Fibroblast of skin of left biceps (primary cell): ENCODE measurements at regions not wholly inside any gene's neighbourhood (a gene's known extent, or its start where the extent isn't known, plus 50 kb on each side); places are given as distances from the start of the nearest gene placed in this dataset.
A peak's percentile ranks its signal among the peaks of the same experiment; 100 is the strongest.
"Not testable (repeated sequence)": the region's sequence is repeated elsewhere in the genome, so short reads cannot be mapped to it uniquely, and the experiment has no call there.

Experiments used
- DNase-seq, 2 experiments: peaks; one replicate each; pipeline ENCODE4 v3.0.0-alpha.2; 2013; ENCODE audit warnings: low read depth in 2 of 2

DNA sequence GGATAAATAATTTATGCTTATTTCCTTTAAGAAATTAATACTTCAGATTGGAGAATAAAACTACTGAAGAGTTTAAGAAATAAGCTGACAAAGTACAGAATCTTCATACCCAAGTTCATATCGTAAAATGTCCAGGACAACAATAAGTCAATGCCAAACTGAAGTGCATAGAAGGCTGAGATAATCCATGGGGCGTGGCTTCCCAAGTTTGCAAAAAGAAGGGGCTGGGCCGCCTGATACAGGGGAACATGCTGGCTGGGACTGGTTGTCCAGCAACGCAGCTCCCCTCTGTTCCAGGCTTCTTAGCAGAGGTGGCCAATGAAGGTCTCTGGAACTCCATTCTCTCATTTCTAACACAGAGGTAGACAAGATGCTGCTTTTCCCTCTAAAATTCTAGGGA, 189.5 kb upstream of the SPOPL start:
- DNase-seq: no peak

GRCh38 chr2:138315619-138316018, 186.0 kb upstream of the SPOPL start:
- not testable (repeated sequence) for DNase-seq

- DNase-seq: no peak
These were observed 182.0 kb upstream of the SPOPL start for GRCh38 chr2:138319616-138320015.

DNA sequence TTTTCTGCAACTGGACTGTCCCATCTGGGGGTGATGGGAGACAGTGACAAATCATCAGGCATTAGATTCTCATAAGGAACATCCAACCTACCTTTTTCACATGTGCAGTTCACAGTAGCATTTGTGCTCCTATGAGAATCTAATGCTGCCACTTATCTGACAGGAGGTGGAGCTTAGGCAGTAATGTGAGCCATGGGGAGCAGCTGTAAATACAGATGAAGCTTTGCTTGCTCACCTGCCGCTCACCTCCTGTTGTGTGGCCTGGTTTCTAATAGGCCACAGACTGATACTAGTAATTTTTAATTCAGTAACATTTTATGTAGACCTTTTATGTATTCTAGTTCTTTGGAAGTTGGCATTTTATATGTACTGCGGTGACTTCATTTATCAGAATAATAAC, 180.1 kb upstream of the SPOPL start:
- no peak for DNase-seq

DNA sequence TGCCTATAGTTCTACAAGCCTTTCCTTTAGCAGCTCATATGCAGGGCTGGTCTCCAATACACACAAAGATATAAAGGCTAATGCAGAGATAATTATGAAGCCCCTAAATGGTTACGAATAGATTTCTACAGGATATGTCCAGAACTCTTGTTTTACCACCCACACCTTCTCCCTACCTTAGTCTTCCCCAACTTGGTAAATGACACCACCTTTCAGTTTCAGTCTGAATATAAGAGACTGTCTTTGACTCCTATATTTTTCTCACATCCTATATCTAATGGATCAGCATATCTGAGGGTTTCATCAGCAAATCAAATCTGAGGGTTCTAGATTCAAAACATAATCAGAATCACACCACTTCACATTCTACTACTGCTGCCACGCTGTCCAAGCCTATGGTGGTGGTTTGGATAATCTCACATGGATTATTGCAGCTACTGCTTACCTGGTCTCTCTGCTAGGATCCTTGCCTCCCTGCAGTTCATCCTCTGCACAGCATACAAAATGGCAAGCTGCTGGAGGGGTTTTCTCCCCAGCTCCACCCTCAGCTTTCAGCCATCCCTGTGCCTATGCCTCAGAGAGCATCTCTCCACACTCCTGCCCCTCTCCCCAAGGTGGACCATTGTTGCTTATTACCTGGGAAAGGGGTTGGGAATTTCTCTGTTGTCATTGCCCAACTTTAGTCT, 178.0 kb upstream of the SPOPL start:
- no peak for DNase-seq

DNA sequence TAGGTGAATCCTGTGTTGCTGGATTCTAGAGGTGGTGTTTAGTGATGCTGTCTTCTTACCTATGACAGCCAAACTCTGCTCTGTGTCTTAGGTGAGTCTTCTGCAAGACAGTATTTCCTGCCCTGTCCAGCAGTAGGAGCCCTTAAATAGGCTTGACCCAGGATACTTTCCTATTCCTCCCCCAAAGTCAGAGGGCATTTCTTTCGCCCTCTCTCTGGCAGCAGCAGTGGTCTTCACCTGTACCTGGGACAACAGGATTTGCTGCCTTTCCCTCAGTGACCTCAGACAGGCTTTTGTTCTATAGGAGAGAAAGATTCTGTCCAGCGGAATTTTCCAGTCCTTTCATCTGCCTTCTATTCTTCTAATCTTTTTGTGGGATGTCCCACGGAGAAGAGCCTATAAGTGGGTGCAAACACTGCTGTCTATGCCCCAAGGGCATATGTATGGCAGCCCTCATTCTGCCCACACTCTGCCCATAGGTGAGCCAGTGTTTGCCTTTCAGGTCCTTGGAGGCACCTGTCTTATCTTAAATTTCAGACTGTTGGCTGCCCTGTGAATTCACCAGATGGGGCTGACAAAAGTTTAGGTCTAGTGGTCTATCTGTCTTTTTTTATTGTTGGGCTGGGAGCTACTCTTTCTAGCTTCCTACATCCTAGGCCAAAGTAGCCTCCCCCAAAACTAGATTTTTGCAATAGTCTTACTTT, 177.3 kb upstream of the SPOPL start:
- no peak for DNase-seq

- DNase-seq: no peak
These were observed 173.6 kb upstream of the SPOPL start for GRCh38 chr2:138327967-138328366.

- no peak for DNase-seq
These were observed 172.4 kb upstream of the SPOPL start for GRCh38 chr2:138329162-138329561.

DNA sequence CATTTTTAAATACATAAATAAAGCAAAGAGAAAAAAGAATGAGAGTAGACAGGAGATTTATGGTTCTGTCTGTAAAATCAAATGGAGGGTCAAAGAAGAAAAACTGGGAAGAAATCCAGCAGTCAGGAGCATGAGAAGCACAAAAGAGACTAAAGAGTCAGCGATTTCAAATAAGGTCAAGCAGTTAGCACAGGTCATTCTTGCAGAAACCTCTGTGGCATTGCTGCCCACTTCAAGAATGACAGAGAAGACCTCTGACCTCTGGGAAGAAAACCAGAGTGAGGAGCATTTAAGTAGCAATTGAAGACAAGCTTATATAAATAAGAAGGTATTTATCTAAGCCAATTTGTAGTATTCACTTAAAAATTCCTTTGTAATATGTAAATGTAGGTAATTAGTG, 172.0 kb upstream of the SPOPL start:
- DNase-seq: no peak

DNA sequence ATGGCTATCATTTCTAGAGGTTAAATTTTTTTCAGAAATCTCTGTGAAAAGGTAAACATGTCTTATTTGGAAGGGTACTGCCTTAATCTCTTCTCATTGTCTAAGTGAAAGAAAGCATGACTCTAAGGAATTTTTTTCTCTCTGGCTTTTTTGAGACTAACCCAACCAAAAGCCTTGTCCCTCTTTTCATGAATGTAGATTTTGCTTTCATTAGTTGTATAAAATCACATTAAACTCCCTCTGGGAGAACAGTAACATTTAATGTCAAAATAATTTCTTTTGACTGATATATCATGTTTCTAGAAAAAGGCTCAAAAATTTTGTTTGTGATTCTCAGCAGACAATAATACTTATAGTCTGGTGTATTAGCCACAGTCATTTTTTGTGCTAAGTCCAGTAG, 168.4 kb upstream of the SPOPL start:
- DNase-seq: no peak

DNA sequence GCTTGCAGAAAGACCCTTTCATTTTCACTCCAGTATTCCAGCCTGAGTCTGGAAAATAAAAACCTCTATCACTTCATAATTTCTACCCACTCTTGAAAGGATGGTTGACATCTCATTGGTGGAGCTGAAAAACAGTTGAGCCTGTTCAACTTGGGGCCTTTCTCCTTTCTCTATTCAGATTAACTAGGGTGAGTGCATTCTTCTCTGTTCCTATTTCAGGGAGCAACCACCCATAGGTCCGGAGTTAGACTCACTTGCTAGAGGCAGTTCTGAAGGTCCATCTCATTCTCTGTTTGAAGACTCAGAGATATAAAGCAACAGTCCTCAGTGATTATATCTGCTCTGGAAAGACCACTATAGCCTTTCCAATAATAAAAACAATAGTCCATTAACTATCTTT, 167.9 kb upstream of the SPOPL start:
- DNase-seq: no peak

- no peak for DNase-seq
These were observed 167.2 kb upstream of the SPOPL start for GRCh38 chr2:138334323-138334722.

- DNase-seq: no peak
These were observed 166.5 kb upstream of the SPOPL start for GRCh38 chr2:138335036-138335435.

DNA sequence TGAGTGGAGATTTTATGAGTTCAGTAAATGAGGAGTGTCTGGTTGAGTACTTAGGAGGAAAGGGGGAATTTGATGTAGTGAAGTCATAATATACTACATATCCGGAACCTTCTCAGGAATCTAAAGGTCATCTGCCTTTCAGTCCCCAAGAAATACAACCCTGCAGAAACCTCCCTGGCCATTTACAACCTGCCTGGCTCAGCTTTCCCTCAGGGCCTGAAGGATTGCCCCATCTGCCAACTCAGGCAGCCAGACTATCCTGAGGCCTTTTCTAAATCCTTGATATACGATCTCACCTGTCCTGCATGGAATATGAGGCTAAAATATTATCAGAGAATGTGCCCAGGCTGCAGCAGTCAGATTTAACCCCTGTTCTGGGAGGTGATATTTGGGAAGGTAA, 165.4 kb upstream of the SPOPL start:
- DNase-seq: no peak

GRCh38 chr2:138355244-138355643, 146.3 kb upstream of the SPOPL start:
- no peak for DNase-seq

DNA sequence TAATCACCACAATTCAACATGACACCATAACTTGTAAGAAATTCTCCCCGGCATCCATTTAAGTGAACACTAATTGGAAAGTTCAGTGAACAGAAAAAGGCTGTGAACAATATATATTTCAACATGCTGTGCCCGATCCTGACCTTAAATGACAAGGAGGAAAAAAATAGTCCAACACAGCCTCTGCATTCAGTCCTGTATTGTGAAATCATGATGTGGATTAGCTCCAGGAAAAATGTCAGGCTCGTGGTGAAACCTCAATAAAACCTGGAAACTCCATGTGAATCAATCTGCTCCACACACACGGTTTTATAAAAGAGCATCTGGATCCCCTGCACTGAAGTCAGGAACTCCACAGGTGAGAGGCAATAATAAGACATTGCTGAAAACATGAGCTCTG, 145.4 kb upstream of the SPOPL start:
- DNase-seq: peak; percentile 51 to 62

- DNase-seq: no peak
These were observed 142.0 kb upstream of the SPOPL start for GRCh38 chr2:138359532-138359931.

DNA sequence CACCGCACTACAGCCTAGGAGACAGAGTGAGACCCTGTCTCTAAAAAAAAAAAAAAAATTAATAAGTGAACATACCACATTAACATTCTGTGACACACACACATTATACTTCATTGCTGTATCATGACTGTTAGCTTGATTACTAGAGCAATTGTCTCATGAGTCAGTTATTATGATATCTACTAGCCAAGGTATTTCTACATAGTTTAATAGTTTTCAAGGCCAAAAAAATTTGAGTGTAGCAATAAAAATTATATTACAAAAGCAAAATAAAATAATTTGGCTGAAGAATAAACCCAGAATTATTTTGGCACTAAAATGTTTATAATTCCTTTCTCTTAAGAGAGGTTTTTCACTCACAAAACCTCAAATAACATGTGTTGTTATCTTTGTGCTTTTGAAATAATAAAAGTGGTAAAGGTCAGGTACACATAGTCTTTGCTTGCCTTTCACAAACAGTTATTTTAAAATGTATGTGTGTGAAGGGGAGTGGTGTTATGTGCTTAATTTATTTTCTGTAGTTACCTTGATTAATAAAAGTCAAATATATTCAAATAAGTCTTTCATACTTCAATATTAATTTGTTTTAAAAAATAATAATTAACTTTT, 136.9 kb upstream of the SPOPL start:
- peak; percentile 50 to 62 for DNase-seq

DNA sequence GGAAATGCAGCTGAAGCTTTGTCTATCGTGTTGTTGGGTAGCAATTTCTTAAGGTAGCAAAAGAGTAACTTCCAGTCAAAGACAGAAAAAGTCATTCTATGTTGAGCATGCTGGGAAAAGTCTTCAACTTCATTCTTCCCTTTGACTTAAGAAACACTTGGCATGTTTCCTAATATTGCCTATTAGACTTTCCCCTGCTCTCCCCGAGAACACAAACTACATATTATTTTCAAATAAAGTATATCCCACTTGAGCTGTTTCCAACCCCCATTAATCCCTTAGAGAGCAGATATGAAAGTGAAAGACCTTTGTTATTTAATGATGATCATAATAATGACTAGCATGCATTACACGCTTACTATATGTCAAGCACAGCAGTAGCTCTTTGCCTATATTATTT, 136.0 kb upstream of the SPOPL start:
- DNase-seq: no peak

GRCh38 chr2:138369856-138370255, 131.7 kb upstream of the SPOPL start:
- DNase-seq: no peak

DNA sequence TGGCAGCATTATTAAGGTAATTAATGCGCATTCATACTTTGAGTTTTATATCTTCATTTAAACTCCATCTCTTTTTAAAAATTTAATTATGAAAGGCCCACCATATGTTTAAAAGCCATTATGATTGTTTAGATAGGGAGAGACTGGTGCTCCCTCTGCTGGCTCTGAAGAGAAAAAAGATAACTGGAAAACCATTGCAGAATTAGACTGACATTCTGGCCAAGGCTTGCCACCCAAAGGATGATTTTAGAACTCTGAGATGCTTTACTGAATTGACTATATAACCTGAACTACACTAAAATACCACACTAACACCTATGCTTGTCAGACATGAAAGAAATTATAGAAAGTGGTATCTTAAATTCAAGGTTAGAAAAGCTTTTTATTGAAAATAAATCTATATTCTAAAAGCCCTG, 127.6 kb upstream of the SPOPL start:
- peak; percentile 2 to 13 for DNase-seq

GRCh38 chr2:138381373-138381772, 120.2 kb upstream of the SPOPL start:
- DNase-seq: no peak

GRCh38 chr2:138382672-138383071, 118.9 kb upstream of the SPOPL start:
- no peak for DNase-seq
